ENCODE measurements at regions not wholly inside any gene's neighbourhood (a gene's known extent, or its start where the extent isn't known, plus 50 kb on each side); places are given as distances from the start of the nearest gene placed in this dataset.
"Not testable (repeated sequence)": the region's sequence is repeated elsewhere in the genome, so short reads cannot be mapped to it uniquely, and the experiment has no call there.

GRCh38 chr1:222470252-222470805 lies 77.6 kb downstream of the HHIPL2 start:
- not testable (repeated sequence) for DNase-seq (ENCODE audit: low read depth in 2 of 2)

DNA sequence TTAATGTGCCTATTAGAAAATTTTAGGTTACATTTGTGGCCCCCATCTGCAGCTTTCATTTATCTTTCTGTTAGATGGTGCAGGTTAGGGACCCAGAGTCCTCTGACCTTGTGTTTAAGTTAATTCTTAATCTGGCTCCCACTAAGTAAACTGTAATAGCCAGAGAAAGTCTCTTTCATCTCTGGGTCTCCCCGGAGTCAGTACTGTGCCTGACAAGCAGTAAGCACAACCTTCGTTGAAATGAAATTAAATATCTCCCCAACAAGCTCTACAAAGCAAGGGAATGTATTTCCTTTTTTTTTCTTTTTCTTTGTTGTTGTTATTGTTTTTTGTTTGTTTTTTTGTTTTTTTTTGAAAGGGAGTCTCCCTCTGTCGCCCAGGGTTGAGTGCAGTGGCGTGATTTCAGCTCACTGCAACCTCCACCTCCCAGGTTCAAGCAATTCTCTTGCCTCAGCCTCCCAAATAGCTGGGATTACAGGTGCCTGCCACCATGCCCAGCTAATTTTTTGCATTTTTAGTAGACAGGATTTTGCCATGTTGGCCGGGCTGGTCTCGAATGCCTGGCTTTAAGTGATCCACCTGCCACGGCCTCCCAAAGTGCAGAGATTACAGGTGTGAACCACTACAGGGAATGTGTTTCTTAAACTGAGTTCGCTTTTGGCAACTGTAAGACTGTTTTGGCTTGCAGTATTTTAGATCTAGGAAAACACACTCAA lies 81.6 kb downstream of the HHIPL2 start:
- DNase-seq (ENCODE audit: low read depth in 2 of 2), result no peak

DNA sequence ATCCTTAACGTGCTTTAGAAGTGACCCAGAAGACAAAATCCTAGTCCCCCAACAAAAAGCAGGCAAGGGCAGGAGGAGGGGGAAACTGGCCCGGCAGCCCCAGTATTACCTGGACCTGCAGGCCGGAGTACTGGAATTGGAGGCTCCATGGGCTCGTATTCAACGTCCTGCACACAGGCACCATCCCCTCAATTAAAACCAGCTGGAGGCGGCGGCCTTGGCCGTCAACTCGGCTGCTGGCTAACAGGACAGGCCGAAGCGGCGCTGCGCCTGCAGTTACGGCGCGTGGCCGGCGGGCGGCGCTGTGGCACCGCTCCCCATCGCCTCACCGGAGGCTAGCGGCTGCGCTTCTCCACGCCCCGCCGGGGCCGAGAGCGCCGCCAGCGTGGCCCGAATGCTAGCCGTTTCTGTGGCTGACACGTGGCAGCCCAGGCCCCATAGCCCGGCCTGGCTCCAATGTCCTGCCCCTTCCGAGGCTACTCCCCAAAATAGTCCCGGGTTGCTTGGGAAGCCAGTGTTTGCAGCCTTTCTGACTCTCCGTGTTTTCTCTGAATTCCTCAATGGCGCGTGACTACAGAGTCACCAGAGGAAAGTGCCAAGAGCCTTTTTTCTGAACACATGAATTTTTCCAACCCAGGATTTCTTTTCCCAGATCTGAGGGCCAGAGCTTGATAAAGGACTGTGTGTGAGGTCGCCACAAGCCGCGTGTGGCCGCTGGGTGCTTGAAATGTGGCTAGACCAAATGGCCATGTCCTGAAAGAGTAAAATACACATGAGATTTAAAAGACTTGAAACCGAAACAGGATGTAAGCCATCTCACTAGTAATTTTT lies 82.5 kb downstream of the HHIPL2 start:
- peak; percentile 47 to 56 for DNase-seq (ENCODE audit: low read depth in 2 of 2)

DNA sequence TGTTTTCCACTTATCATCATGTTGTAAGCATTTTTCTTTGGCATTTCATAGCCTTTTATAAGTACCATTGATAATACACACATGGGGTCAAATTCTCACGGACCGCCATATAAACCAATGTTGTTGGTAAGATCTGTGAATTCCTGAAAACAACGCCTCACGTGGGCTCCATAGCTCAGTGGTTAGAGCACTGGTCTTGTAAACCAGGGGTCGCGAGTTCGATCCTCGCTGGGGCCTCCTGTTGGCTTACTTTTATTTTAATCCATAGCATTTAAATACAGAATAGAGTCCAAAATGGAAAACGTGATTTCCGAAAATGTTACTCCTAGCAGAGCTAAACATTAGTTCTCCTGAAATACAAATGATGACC lies 83.1 kb downstream of the HHIPL2 start:
- peak; percentile 22 to 28 for DNase-seq (ENCODE audit: low read depth in 2 of 2)

DNA sequence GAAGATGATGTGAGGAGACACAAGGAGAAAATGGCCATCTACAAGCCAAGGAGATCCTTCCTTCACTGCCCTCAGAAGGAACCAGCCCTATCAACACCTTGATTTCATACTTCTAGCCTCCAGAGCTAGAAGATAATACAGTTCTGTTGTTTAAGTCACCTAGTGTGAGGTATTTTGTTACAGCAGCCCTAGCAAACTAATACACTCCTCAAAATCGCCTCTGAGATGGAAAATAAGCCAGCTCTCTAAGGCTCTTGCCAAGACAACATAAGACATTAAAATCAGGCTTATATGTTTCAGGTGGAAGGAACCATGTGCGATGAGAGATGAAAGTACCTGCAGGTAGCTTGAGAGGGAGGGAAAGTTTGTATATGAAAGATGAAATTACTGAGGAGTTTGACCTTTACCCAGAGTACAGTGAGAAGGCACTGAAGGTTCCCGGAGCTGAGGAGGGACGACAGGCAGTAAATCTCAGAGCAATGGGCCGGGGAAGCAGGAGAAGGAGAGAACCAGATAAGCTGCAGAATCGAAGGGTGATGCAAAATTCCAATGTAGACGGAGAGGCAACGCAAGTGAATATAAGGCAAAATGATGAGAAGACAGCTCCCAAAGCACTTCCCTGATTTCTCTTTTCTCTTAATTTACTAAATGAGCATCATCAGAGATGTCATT lies 84.7 kb downstream of the HHIPL2 start:
- no peak for DNase-seq (ENCODE audit: low read depth in 2 of 2)

DNA sequence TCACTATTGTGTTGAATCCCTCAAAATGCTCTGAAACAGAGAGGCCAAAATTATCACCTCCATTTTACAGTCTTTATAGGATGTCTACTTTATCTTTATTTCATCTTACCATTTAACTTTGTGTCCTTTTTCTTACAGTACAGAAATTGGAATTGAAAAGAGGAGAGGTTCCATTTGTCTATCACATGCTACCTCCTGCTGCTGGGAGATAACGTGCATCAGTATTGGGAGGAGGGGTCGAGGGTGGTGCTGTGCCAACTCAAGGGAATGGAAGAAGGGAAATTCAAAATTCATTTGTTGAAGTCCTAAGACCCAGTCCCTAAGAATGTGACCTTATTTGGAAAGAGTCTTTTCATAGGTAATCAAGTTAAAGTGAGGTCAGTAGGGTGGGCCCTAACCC lies 85.3 kb downstream of the HHIPL2 start:
- DNase-seq (ENCODE audit: low read depth in 2 of 2), result no peak

- DNase-seq (ENCODE audit: low read depth in 2 of 2), result no peak
Observed at GRCh38 chr1:222461941-222462340, 86.0 kb downstream of the HHIPL2 start.

GRCh38 chr1:222459652-222460051 lies 88.3 kb downstream of the HHIPL2 start:
- no peak for DNase-seq (ENCODE audit: low read depth in 2 of 2)

DNA sequence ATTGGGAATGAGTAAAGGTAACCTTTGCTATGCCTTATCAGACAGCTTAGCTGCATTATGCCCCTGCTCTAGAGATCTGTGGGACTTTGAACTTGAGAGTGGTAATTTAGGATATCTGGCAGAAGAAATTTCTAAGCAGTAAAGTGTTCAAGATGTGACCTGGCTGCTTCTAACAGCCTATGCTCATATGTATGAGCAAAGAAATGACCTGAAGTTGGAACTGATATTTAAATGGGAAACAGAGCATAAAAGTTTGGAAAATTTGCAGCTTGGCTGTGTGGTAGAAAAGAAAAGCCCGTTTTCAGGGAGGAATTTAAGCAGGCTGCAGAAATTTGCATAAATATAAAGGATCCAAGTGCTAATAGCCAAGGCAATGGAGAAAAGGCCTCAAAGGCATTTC lies 90.4 kb downstream of the HHIPL2 start:
- DNase-seq (ENCODE audit: low read depth in 2 of 2), result no peak

- DNase-seq (ENCODE audit: low read depth in 2 of 2), result no peak
Observed at GRCh38 chr1:222457084-222457483, 90.8 kb downstream of the HHIPL2 start.

- peak; percentile 63 to 69 for DNase-seq (ENCODE audit: low read depth in 2 of 2)
Observed at GRCh38 chr1:222455188-222455879, 92.6 kb downstream of the HHIPL2 start.

DNA sequence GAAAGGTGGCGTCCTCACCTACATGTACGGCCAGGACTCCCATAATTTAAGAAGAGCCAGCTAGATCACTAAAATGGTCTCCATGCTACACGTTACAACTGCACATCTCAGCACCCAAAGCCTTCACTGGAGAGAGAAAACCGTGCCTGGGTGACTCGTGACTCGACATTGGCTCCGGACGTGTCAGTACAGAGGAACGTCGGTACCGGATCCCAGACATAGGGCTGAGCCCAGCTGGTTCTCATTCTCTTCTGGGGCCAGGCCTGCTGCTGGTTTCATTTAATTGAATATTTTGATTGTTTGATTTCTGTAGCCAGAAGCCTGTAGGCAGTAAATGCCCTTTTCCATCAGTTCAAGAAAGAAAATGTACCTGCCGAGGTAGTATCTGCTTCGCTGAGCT lies 93.1 kb downstream of the HHIPL2 start:
- no peak for DNase-seq (ENCODE audit: low read depth in 2 of 2)

GRCh38 chr1:222454186-222454585 lies 93.7 kb downstream of the HHIPL2 start:
- DNase-seq (ENCODE audit: low read depth in 2 of 2), result no peak

- no peak for DNase-seq (ENCODE audit: low read depth in 2 of 2)
Observed at GRCh38 chr1:222452031-222452430, 95.9 kb downstream of the HHIPL2 start.

DNA sequence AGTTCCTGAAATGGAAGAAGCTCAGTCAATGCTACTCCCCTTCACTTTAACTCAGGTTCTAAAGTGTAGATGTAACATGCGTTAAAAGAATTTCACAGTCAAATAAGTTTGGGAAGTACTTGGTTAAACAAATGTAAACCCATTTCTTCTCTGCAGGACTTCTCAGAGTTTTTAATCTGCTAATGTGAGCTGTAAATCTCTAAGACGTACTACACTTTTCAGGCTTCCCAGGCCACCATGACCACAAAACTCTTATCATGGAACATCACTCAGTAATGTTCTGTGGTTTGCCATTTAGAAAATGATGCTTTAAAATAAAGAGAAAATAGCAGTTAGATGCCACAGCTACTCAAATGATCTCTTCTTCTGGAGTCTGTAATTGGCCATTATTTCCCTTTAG lies 104.3 kb downstream of the HHIPL2 start:
- no peak for DNase-seq (ENCODE audit: low read depth in 2 of 2)

GRCh38 chr1:222441066-222441465 lies 106.8 kb downstream of the HHIPL2 start:
- DNase-seq (ENCODE audit: low read depth in 2 of 2), result no peak

GRCh38 chr1:222424826-222425225 lies 123.1 kb downstream of the HHIPL2 start:
- DNase-seq (ENCODE audit: low read depth in 2 of 2), result no peak

- DNase-seq (ENCODE audit: low read depth in 2 of 2), result no peak
Observed at GRCh38 chr1:222421380-222421779, 126.5 kb downstream of the HHIPL2 start.

DNA sequence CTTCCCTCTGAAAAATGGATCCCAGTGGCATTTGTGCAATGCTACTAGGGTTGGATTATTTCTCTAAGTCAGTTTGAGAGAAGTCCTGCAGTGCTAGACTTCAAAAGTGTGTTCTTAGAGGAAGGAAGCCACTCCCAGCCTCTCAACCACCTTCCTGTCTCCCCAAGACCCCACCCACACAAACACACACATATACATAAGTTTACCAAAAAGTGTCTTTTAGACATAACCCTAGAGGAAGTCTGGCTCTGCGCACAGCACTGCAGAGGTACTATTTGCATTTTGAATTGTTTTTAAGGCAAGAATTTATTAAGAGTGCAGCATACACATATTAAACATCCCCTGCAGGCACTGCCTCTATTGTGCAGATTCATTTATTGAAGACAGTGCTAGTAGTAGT lies 127.3 kb downstream of the HHIPL2 start:
- DNase-seq (ENCODE audit: low read depth in 2 of 2), result no peak

DNA sequence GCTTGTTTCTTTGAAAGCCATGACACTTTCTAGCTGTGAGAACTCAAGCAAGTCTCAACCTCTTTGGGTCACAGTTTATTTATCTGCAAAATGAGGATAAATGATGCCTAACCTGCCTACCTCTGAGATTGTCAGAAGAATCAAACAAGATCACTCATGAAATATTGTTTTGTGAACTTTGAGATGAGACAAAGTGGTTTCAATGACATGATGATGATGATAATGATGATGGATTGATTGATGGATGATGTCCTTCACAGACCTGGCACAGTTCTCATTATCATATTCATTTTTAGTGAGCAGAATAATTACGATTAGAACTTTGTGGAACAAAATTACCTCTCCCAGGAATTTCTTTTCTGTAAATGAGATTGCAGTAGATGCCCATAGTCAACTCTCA lies 129.2 kb downstream of the HHIPL2 start:
- DNase-seq (ENCODE audit: low read depth in 2 of 2), result no peak

GRCh38 chr1:222417264-222417663 lies 130.6 kb downstream of the HHIPL2 start:
- no peak for DNase-seq (ENCODE audit: low read depth in 2 of 2)
